K562 (cell line): ENCODE measurements at regions not wholly inside any gene's neighbourhood (a gene's known extent, or its start where the extent isn't known, plus 50 kb on each side); places are given as distances from the start of the nearest gene placed in this dataset.

Experiments used
- ATF4 ChIP-seq: fragments of 450-650 bp; formaldehyde crosslinking; IDR thresholded peaks from 2 replicates; pipeline ENCODE4 v1.4.0; 2022; ENCODE audit warnings: mild to moderate bottlenecking, moderate library complexity
- CREBBP ChIP-seq: IDR thresholded peaks from one replicate; pipeline ENCODE4 v1.6.1; 2012; ENCODE audit warnings: low read depth, mild to moderate bottlenecking, control low read depth, inconsistent platforms, low read length
- DACH1 ChIP-seq: fragments of 450-650 bp; IDR thresholded peaks from 2 replicates; pipeline ENCODE4 v1.6.1; 2018; ENCODE audit not compliant: partially characterized antibody
- DEAF1 ChIP-seq: fragments of 450-650 bp; formaldehyde crosslinking; IDR thresholded peaks from 2 replicates; pipeline ENCODE4 v1.4.0; 2020; ENCODE audit warnings: mild to moderate bottlenecking, moderate library complexity
- DLX4 ChIP-seq: fragments of 250-450 bp; sonication (Bioruptor Pico); IDR thresholded peaks from 2 replicates; pipeline ENCODE4 v1.6.1; 2021; ENCODE audit warnings: mild to moderate bottlenecking
- ELK3 ChIP-seq: fragments of 450-650 bp; formaldehyde crosslinking; IDR thresholded peaks from 2 replicates; pipeline ENCODE4 v1.4.0; 2020; ENCODE audit warnings: mild to moderate bottlenecking
- FOXA3 ChIP-seq, 2 experiments: fragments of 450-650 bp in 1 of 2; sonication (generic) in 1 of 2; formaldehyde crosslinking; IDR thresholded peaks in 1 of 2; conservative IDR thresholded peaks in 1 of 2; 2 replicates each; pipeline versions ENCODE4 v1.4.0 to v1.8.0; 2020 to 2022; ENCODE audit warnings: mild to moderate bottlenecking in 2 of 2, missing genetic modification reagents in 1 of 2
- MLX ChIP-seq, 2 experiments: fragments of 450-650 bp in 1 of 2; sonication (generic) in 1 of 2; formaldehyde crosslinking; conservative IDR thresholded peaks; 2 replicates each; pipeline versions ENCODE4 v1.4.0 to v1.8.1; 2020 to 2022; ENCODE audit warnings: mild to moderate bottlenecking in 1 of 2, missing genetic modification reagents in 1 of 2
- RAD21 ChIP-seq, 2 experiments: fragments of 250-450 bp in 1 of 2; fragments of 450-650 bp in 1 of 2; sonication (Bioruptor Pico) in 1 of 2; formaldehyde crosslinking in 1 of 2; IDR thresholded peaks in 1 of 2; conservative IDR thresholded peaks in 1 of 2; 2 replicates each; pipeline versions ENCODE4 v1.4.0 to v1.8.0; 2020 to 2022; ENCODE audit warnings: mild to moderate bottlenecking in 2 of 2, moderate library complexity in 1 of 2
- RBM17 ChIP-seq: fragments of 200-400 bp; formaldehyde crosslinking; IDR thresholded peaks from 2 replicates; pipeline ENCODE4 v1.6.1; 2017; ENCODE audit warnings: low read depth, mild to moderate bottlenecking, low read length, borderline replicate concordance
- SAFB ChIP-seq: fragments of 200-400 bp; formaldehyde crosslinking; IDR thresholded peaks from 2 replicates; pipeline ENCODE4 v1.6.1; 2017; ENCODE audit warnings: low read depth, low read length, borderline replicate concordance
- SETDB1 ChIP-seq: IDR thresholded peaks from one replicate; pipeline ENCODE4 v1.6.1; 2012; ENCODE audit warnings: low read length, control low read depth, inconsistent platforms
- SMAD3 ChIP-seq: fragments of 450-650 bp; formaldehyde crosslinking; conservative IDR thresholded peaks from 2 replicates; pipeline ENCODE4 v1.4.0; 2020; ENCODE audit warnings: mild to moderate bottlenecking
- SRSF7 ChIP-seq: fragments of 200-400 bp; formaldehyde crosslinking; optimal IDR thresholded peaks from 2 replicates; pipeline ENCODE3; 2017; ENCODE audit warnings: mild to moderate bottlenecking, low read depth, low read length
- SRSF9 ChIP-seq: fragments of 200-400 bp; formaldehyde crosslinking; IDR thresholded peaks from 2 replicates; pipeline ENCODE4 v1.6.1; 2017; ENCODE audit warnings: low read depth, low read length, borderline replicate concordance
- TAF15 ChIP-seq: fragments of 200-400 bp; formaldehyde crosslinking; IDR thresholded peaks from 2 replicates; pipeline ENCODE4 v1.6.1; 2017; ENCODE audit warnings: mild to moderate bottlenecking, low read depth, low read length, moderate library complexity
- TAF7 ChIP-seq: fragments of 450-650 bp; IDR thresholded peaks from 2 replicates; pipeline ENCODE4 v1.6.1; 2016; ENCODE audit warnings: missing genetic modification characterization, missing compliant biosample characterization
- ZNF24 ChIP-seq: fragments of 450-650 bp; IDR thresholded peaks from 2 replicates; pipeline ENCODE4 v1.6.1; 2016
- ZNF644 ChIP-seq: fragments of 200-800 bp; sonication (Bioruptor generic); IDR thresholded peaks from 2 replicates; pipeline ENCODE4 v1.6.1; 2016; ENCODE audit warnings: low read depth, missing genetic modification characterization, missing compliant biosample characterization
- TF ChIP-seq, protein P1 (sequence below), 3 experiments: fragments of 200-800 bp in 1 of 3; fragments of 250-450 bp in 1 of 3; fragments of 450-650 bp in 1 of 3; sonication (Bioruptor Pico) in 1 of 3; sonication (Bioruptor generic) in 1 of 3; formaldehyde crosslinking in 1 of 3; IDR thresholded peaks; 2 replicates each; pipeline versions ENCODE4 v1.6.1 to v1.8.0; 2016 to 2022; ENCODE audit warnings: mild to moderate bottlenecking in 2 of 3, missing genetic modification characterization in 2 of 3, missing compliant biosample characterization in 1 of 3, moderate library complexity in 1 of 3

- TF ChIP-seq DLX4 (CRISPR knock-in tag) (no peak), RAD21 (CRISPR knock-in tag; conservative IDR thresholded peaks at IDR 0.05 in 1 of 2, IDR thresholded peaks at IDR 0.05 in 1 of 2) (peak in 1 of 2 experiments; percentile 43; a peak in 2 of 4 replicates), TAF7 (tag) (no peak), CREBBP (no peak), ZNF644 (tag) (no peak), DACH1 (no peak), DEAF1 (CRISPR knock-in tag) (0 out of 2 replicates have a peak, but pooled peaks have one; percentile 8), SETDB1 (no peak), FOXA3 (CRISPR knock-in tag; conservative IDR thresholded peaks at IDR 0.05 in 1 of 2, IDR thresholded peaks at IDR 0.05 in 1 of 2) (no peak), ATF4 (CRISPR knock-in tag) (0 out of 2 replicates have a peak, but pooled peaks have one; percentile 13), SMAD3 (CRISPR knock-in tag) (no peak), SRSF9 (no peak), MLX (CRISPR knock-in tag; conservative IDR thresholded peaks at IDR 0.05) (no peak), TAF15 (no peak), RBM17 (no peak), SRSF7 (no peak), ZNF24 (no peak), SAFB (no peak), ELK3 (no peak)
- TF ChIP-seq, protein P1, sequence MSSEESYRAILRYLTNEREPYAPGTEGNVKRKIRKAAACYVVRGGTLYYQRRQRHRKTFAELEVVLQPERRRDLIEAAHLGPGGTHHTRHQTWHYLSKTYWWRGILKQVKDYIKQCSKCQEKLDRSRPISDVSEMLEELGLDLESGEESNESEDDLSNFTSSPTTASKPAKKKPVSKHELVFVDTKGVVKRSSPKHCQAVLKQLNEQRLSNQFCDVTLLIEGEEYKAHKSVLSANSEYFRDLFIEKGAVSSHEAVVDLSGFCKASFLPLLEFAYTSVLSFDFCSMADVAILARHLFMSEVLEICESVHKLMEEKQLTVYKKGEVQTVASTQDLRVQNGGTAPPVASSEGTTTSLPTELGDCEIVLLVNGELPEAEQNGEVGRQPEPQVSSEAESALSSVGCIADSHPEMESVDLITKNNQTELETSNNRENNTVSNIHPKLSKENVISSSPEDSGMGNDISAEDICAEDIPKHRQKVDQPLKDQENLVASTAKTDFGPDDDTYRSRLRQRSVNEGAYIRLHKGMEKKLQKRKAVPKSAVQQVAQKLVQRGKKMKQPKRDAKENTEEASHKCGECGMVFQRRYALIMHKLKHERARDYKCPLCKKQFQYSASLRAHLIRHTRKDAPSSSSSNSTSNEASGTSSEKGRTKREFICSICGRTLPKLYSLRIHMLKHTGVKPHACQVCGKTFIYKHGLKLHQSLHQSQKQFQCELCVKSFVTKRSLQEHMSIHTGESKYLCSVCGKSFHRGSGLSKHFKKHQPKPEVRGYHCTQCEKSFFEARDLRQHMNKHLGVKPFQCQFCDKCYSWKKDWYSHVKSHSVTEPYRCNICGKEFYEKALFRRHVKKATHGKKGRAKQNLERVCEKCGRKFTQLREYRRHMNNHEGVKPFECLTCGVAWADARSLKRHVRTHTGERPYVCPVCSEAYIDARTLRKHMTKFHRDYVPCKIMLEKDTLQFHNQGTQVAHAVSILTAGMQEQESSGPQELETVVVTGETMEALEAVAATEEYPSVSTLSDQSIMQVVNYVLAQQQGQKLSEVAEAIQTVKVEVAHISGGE (CRISPR knock-in tag; IDR thresholded peaks at IDR 0.05) = no peak
These were observed 146.4 kb downstream of the LRIG2 start (continued) for GRCh38 chr1:113219377-113219776.
